GM13976 (cell line): ENCODE measurements at regions not wholly inside any gene's neighbourhood (a gene's known extent, or its start where the extent isn't known, plus 50 kb on each side); places are given as distances from the start of the nearest gene placed in this dataset.

ENCODE experiments used
- DNase-seq: peaks from one replicate; pipeline ENCODE4 v3.0.0; 2012; ENCODE audit warnings: low spot score
- in situ Hi-C: fragments of 300-500 bp; cut with MboI; formaldehyde crosslinking; loops from one replicate; pipeline ENCODE4 v1.12.0; 2022; ENCODE audit warnings: low sequenced_read_pairs, mixed read lengths, inconsistent platforms; ENCODE audit not compliant: unreplicated experiment
- TF ChIP-seq, protein P1 (sequence below): IDR thresholded peaks from 2 replicates; pipeline ENCODE4 v1.5.1; 2012; ENCODE audit warnings: borderline replicate concordance, mild to moderate bottlenecking; ENCODE audit not compliant: insufficient read depth; ENCODE audit errors: extremely low read depth, missing control alignments, control extremely low read depth

GRCh38 chr20:20839771-20840170 lies 127.3 kb upstream of the RALGAPA2 start:
- no peak for DNase-seq
- TF ChIP-seq, protein P1, sequence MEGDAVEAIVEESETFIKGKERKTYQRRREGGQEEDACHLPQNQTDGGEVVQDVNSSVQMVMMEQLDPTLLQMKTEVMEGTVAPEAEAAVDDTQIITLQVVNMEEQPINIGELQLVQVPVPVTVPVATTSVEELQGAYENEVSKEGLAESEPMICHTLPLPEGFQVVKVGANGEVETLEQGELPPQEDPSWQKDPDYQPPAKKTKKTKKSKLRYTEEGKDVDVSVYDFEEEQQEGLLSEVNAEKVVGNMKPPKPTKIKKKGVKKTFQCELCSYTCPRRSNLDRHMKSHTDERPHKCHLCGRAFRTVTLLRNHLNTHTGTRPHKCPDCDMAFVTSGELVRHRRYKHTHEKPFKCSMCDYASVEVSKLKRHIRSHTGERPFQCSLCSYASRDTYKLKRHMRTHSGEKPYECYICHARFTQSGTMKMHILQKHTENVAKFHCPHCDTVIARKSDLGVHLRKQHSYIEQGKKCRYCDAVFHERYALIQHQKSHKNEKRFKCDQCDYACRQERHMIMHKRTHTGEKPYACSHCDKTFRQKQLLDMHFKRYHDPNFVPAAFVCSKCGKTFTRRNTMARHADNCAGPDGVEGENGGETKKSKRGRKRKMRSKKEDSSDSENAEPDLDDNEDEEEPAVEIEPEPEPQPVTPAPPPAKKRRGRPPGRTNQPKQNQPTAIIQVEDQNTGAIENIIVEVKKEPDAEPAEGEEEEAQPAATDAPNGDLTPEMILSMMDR = no peak

GRCh38 chr20:20837574-20838021 lies 125.2 kb upstream of the RALGAPA2 start:
- TF ChIP-seq, protein P1 = peak; percentile 26
- in situ Hi-C loops = no loop called here
- DNase-seq = peak; percentile 68

More at GRCh38 chr20:20839771-20840170, 127.3 kb upstream of the RALGAPA2 start:
- in situ Hi-C loops = no loop called here

DNA sequence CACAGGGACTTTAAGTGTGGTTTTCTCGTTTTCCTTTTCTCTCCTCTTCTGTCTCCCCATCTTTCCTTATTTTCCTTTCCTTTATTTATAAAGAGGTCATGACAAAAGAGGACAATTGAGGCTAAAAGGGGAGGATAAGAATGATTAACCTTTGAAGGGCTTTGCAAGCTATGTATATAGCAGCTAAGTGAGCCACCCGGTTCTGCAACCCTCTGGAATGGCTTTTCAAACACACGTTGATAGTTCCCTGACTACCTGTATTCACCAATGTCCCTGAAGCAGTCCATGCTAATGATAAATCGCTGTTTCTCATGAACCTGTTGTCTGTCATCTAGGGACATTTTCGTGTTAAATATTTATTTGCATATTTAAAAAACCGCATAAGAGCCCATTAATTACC lies 124.4 kb upstream of the RALGAPA2 start:
- TF ChIP-seq, protein P1 = no peak
- no peak for DNase-seq
- in situ Hi-C loops = no loop called here

DNA sequence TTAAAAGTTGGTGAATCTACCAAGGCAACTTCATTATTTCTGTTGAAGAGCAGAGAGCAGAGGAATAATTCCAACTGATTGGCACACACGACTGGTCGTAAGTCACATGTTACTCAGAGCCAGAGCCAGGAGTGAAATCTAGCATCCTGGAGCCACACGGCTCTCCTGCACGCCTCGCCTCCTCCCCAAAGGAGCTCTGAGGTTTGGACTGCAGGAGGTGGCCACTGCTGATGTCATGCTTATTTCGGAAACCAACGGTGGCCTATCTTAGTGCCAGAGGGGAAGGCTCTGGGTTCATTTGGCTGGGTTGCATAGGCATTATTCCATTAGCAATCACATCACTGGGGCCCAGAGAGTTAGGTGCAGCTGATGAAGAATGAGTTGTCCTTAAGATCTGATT lies 123.5 kb upstream of the RALGAPA2 start:
- no peak for DNase-seq
- in situ Hi-C loops = no loop called here
- TF ChIP-seq, protein P1 = no peak

GRCh38 chr20:20834008-20834407 lies 121.6 kb upstream of the RALGAPA2 start:
- TF ChIP-seq, protein P1 = no peak
- in situ Hi-C loops = no loop called here

DNA sequence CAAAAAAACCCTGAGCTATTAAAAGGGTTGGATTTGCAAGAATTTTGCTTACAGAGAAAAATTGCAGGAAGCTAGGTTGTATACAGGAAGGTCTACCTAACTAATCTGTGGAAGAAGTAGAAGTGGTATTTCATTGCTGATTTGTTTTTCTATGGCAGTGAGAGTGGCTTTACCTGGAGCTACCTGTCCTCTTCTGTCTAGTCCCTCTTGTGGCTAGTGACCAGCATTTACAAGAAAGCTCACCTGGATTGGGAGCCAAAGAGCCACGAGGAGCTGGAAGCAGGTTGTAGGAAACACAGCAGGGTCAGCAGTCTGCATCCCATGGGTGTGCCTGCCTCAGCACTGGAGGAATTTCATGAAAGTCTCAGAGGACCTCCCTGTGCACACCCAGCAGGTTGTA lies 120.3 kb upstream of the RALGAPA2 start:
- no peak for DNase-seq
- TF ChIP-seq, protein P1 = no peak
- in situ Hi-C loops = no loop called here

More at GRCh38 chr20:20834008-20834407, 121.6 kb upstream of the RALGAPA2 start:
- DNase-seq = no peak

- TF ChIP-seq, protein P1 = no peak
- in situ Hi-C loops = no loop called here
- DNase-seq = no peak
Measured at GRCh38 chr20:20831794-20832193, 119.3 kb upstream of the RALGAPA2 start.
